OCI-LY1 (cell line): ENCODE measurements at regions not wholly inside any gene's neighbourhood (a gene's known extent, or its start where the extent isn't known, plus 50 kb on each side); places are given as distances from the start of the nearest gene placed in this dataset.
A peak's percentile ranks its signal among the peaks of the same experiment; 100 is the strongest.

ENCODE experiments used
- H2AFZ ChIP-seq: fragments of 200-600 bp; sonication (generic), shearing (Covaris generic); 2 replicates; pipeline ENCODE4 v1.6.0; 2014; ENCODE audit warnings: antibody characterized with exemption, mild to moderate bottlenecking, low read length
- H3F3A ChIP-seq: fragments of 200-600 bp; sonication (generic), shearing (Covaris generic); 2 replicates; pipeline ENCODE4 v1.6.0; 2014; ENCODE audit warnings: mild to moderate bottlenecking, antibody characterized with exemption, low read length, moderate library complexity; ENCODE audit not compliant: insufficient read depth
- H3K27ac ChIP-seq: fragments of 200-600 bp; sonication (generic); 2 replicates; pipeline ENCODE4 v1.5.1; 2014; ENCODE audit warnings: low read length, mixed run types, mild to moderate bottlenecking, low read depth; ENCODE audit not compliant: poor library complexity, severe bottlenecking
- H3K27me3 ChIP-seq: fragments of 200-600 bp; sonication (generic); 2 replicates; pipeline ENCODE4 v1.6.0; 2014; ENCODE audit warnings: antibody characterized with exemption, mild to moderate bottlenecking, low read length, moderate library complexity; ENCODE audit not compliant: insufficient read depth
- H3K36me3 ChIP-seq: fragments of 200-600 bp; sonication (generic); 2 replicates; pipeline ENCODE4 v1.6.1; 2014; ENCODE audit warnings: mild to moderate bottlenecking, antibody characterized with exemption, low read length, moderate library complexity, mixed read lengths; ENCODE audit not compliant: insufficient read depth
- H3K4me1 ChIP-seq: fragments of 200-600 bp; sonication (generic); 2 replicates; pipeline ENCODE4 v1.5.1; 2014; ENCODE audit warnings: mild to moderate bottlenecking, low read length, moderate library complexity; ENCODE audit not compliant: insufficient read depth, severe bottlenecking
- H3K4me2 ChIP-seq: fragments of 200-600 bp; sonication (generic), shearing (Covaris generic); 2 replicates; pipeline ENCODE4 v1.6.1; 2014; ENCODE audit warnings: low read length
- H3K4me3 ChIP-seq: fragments of 200-600 bp; sonication (generic); 2 replicates; pipeline ENCODE4 v1.5.1; 2014; ENCODE audit warnings: low read length, low read depth, mild to moderate bottlenecking, mixed read lengths; ENCODE audit not compliant: poor library complexity, severe bottlenecking
- H3K79me2 ChIP-seq: fragments of 200-600 bp; shearing (Covaris generic); 2 replicates; pipeline ENCODE4 v1.6.1; 2016; ENCODE audit warnings: mixed run types, low read length, mixed read lengths; ENCODE audit not compliant: insufficient read depth
- H3K9ac ChIP-seq: fragments of 200-600 bp; sonication (generic), shearing (Covaris generic); 2 replicates; pipeline ENCODE4 v1.6.1; 2014; ENCODE audit warnings: mild to moderate bottlenecking, low read length, mixed read lengths
- H3K9me2 ChIP-seq: fragments of 200-600 bp; sonication (generic), shearing (Covaris generic); 2 replicates; pipeline ENCODE4 v1.6.1; 2014; ENCODE audit warnings: low read depth, mild to moderate bottlenecking, low read length, mixed read lengths
- H3K9me3 ChIP-seq: fragments of 200-600 bp; shearing (Covaris generic); 2 replicates; pipeline ENCODE4 v1.6.1; 2014; ENCODE audit warnings: low read length, mixed read lengths
- H4K20me1 ChIP-seq: fragments of 200-600 bp; sonication (generic), shearing (Covaris generic); 2 replicates; pipeline ENCODE4 v1.6.0; 2016; ENCODE audit warnings: mild to moderate bottlenecking, low read length; ENCODE audit not compliant: insufficient read depth
- EZH2 ChIP-seq: fragments of 200-600 bp; sonication (generic), shearing (Covaris generic); IDR thresholded peaks from 2 replicates; pipeline ENCODE4 v1.8.0; 2017; ENCODE audit warnings: borderline replicate concordance, mixed run types, mild to moderate bottlenecking, antibody characterized with exemption, low read length, moderate library complexity, mixed read lengths
- TF ChIP-seq, protein P1 (sequence below): fragments of 200-600 bp; sonication (generic), shearing (Covaris generic); IDR thresholded peaks from 2 replicates; pipeline ENCODE4 v1.5.1; 2017; ENCODE audit warnings: mild to moderate bottlenecking, antibody characterized with exemption, low read length, moderate library complexity, mixed read lengths

DNA sequence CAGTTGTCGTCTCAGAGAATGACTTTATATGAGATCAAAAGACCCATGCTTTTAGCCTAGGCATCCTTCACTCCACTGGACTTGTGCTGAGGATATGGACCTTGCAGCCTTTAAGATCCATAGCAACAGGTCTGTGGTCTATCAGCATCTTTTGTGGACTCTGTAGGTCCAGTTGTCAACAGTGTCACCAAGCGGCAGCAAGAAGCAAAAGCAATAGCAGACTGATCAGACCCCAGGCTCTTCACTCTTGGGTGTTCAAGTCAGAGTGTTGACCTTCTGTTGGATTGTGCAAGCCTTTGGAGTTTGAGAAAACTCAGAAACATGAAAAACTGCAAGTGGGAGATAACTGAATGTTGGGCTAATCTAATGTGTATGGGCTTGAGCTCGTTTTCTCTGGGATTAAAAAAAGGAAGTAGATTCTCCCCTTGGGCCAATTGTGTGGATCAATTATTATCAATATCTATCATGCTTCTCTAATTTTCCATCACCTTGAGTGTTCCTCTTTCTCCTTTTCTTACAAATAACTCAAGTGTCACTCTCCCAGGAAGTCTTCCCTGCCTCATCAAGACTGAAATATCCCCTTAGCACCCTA, 144.2 kb downstream of the LYPLAL1 start:
- TF ChIP-seq EZH2 = no peak
- TF ChIP-seq, protein P1, sequence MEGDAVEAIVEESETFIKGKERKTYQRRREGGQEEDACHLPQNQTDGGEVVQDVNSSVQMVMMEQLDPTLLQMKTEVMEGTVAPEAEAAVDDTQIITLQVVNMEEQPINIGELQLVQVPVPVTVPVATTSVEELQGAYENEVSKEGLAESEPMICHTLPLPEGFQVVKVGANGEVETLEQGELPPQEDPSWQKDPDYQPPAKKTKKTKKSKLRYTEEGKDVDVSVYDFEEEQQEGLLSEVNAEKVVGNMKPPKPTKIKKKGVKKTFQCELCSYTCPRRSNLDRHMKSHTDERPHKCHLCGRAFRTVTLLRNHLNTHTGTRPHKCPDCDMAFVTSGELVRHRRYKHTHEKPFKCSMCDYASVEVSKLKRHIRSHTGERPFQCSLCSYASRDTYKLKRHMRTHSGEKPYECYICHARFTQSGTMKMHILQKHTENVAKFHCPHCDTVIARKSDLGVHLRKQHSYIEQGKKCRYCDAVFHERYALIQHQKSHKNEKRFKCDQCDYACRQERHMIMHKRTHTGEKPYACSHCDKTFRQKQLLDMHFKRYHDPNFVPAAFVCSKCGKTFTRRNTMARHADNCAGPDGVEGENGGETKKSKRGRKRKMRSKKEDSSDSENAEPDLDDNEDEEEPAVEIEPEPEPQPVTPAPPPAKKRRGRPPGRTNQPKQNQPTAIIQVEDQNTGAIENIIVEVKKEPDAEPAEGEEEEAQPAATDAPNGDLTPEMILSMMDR = peak; percentile 55; the same call in 1 of the 2 replicates
- no peak overlapping the region for H3K9ac ChIP-seq

DNA sequence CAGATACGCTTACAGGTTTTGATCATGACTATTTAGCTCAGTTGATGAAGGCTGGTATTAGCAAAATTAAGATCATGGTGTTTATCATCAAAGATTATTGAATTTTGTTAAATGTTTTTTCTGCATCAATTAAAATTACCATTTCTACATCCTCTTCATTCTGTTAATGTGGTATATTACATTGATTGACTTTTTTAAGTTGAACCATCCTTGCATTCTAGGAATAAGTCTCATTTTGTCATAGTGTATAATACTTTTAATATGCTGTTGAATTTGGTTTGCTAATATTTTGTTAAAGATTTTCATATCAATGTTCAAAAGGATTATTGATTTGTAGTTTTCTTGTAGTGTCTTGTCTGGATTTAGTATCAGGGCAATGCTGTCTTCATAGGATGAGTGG, 142.4 kb downstream of the LYPLAL1 start:
- TF ChIP-seq, protein P1 = no peak
- no peak for TF ChIP-seq EZH2
- no peak overlapping the region for H3K4me3 ChIP-seq

More for the DNA sequence above, 144.2 kb downstream of the LYPLAL1 start:
- no peaks in the 10 kb centered on the region for H3K36me3 ChIP-seq
- no peaks in the 10 kb centered on the region for H3K79me2 ChIP-seq
- H4K20me1 ChIP-seq = no peaks in the 10 kb centered on the region
- no peak overlapping the region for H3K4me3 ChIP-seq
- H3K9me2 ChIP-seq = no peaks in the 10 kb centered on the region
- H3K9me3 ChIP-seq = no peaks in the 10 kb centered on the region
- no peaks in the 10 kb centered on the region for H3F3A ChIP-seq
- H3K27me3 ChIP-seq = no peaks in the 10 kb centered on the region
- H3K4me1 ChIP-seq = no peaks in the 10 kb centered on the region
- no peak overlapping the region for H3K27ac ChIP-seq
- H2AFZ ChIP-seq = no peak overlapping the region
- no peak overlapping the region for H3K4me2 ChIP-seq

DNA sequence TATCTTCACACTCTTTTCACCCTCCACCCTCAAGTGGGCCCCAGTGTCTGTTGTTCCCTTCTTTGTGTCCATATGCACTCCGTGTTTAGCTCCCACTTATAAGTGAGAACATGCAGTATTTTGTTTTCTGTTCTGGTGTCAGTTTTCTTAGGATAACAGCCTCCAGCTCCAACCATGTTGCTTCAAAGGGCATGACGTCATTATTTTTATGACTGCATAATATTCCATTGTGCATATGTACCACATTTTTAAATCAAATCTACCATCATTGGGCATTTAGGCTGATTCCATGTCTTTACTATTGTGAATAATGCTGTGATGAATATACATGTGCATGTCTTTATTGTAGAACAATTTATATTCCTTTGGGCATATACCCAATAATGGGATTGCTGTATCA, 140.3 kb downstream of the LYPLAL1 start:
- Histone ChIP-seq H2AFZ (no peak overlapping the region), H3F3A (no peaks in the 10 kb centered on the region), H3K9me3 (no peaks in the 10 kb centered on the region), H4K20me1 (no peaks in the 10 kb centered on the region), H3K27ac (no peak overlapping the region), H3K4me3 (no peak overlapping the region), H3K9ac (no peak overlapping the region), H3K36me3 (no peaks in the 10 kb centered on the region), H3K27me3 (no peaks in the 10 kb centered on the region), H3K79me2 (no peaks in the 10 kb centered on the region), H3K4me1 (no peaks in the 10 kb centered on the region), H3K4me2 (no peak overlapping the region), H3K9me2 (no peaks in the 10 kb centered on the region)
- no peak for TF ChIP-seq EZH2
- TF ChIP-seq, protein P1 = no peak

More for the DNA sequence above, 142.4 kb downstream of the LYPLAL1 start:
- no peak overlapping the region for H3K4me2 ChIP-seq
- H3K4me1 ChIP-seq = no peaks in the 10 kb centered on the region
- H3K9me3 ChIP-seq = no peaks in the 10 kb centered on the region
- H3F3A ChIP-seq = no peaks in the 10 kb centered on the region
- no peak overlapping the region for H3K9ac ChIP-seq
- no peaks in the 10 kb centered on the region for H3K27me3 ChIP-seq
- no peaks in the 10 kb centered on the region for H3K36me3 ChIP-seq
- H3K9me2 ChIP-seq = no peaks in the 10 kb centered on the region
- H3K79me2 ChIP-seq = no peaks in the 10 kb centered on the region
- H2AFZ ChIP-seq = no peak overlapping the region
- no peaks in the 10 kb centered on the region for H4K20me1 ChIP-seq
- H3K27ac ChIP-seq = no peak overlapping the region
